ENCODE measurements at regions not wholly inside any gene's neighbourhood (a gene's known extent, or its start where the extent isn't known, plus 50 kb on each side); places are given as distances from the start of the nearest gene placed in this dataset.

DNA sequence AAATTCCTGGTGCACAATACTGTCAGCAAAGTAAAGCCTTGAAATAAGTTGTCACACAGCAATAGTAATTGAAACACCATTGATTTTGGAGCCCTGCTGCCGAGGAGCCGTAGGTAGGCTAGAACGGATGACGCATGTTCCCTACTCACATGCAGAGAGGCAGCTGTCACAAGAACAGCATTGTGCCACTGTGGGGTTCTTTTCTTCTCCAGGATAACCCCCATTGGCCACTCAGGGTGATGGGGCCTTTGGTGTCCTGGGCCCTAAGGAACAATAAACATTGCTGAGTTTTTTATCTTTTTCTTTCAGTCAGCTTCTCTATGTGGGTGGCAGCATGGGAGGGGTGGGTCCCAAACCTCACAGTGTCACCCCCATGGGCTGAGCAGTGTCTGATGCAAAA is 542.3 kb downstream of the BCOR start:
- TF ChIP-seq, protein P1, sequence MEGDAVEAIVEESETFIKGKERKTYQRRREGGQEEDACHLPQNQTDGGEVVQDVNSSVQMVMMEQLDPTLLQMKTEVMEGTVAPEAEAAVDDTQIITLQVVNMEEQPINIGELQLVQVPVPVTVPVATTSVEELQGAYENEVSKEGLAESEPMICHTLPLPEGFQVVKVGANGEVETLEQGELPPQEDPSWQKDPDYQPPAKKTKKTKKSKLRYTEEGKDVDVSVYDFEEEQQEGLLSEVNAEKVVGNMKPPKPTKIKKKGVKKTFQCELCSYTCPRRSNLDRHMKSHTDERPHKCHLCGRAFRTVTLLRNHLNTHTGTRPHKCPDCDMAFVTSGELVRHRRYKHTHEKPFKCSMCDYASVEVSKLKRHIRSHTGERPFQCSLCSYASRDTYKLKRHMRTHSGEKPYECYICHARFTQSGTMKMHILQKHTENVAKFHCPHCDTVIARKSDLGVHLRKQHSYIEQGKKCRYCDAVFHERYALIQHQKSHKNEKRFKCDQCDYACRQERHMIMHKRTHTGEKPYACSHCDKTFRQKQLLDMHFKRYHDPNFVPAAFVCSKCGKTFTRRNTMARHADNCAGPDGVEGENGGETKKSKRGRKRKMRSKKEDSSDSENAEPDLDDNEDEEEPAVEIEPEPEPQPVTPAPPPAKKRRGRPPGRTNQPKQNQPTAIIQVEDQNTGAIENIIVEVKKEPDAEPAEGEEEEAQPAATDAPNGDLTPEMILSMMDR (conservative IDR thresholded peaks at IDR 0.05; ENCODE audit: low read depth, low read length): no peak
- no peak for DNase-seq (ENCODE audit: low read depth)
- no peak overlapping the region for H3K4me3 ChIP-seq (ENCODE audit: low read length)

GRCh38 chrX:39556056-39556455 is 541.7 kb downstream of the BCOR start:
- no peak overlapping the region for H3K4me3 ChIP-seq (ENCODE audit: low read length)
- TF ChIP-seq, protein P1 (conservative IDR thresholded peaks at IDR 0.05; ENCODE audit: low read depth, low read length): no peak
- no peak for DNase-seq (ENCODE audit: low read depth)

- TF ChIP-seq, protein P1 (conservative IDR thresholded peaks at IDR 0.05; ENCODE audit: low read depth, low read length): no peak
- H3K4me3 ChIP-seq (ENCODE audit: low read length): no peak overlapping the region
- DNase-seq (ENCODE audit: low read depth): no peak
These were observed 538.5 kb downstream of the BCOR start for GRCh38 chrX:39559229-39559628.

DNA sequence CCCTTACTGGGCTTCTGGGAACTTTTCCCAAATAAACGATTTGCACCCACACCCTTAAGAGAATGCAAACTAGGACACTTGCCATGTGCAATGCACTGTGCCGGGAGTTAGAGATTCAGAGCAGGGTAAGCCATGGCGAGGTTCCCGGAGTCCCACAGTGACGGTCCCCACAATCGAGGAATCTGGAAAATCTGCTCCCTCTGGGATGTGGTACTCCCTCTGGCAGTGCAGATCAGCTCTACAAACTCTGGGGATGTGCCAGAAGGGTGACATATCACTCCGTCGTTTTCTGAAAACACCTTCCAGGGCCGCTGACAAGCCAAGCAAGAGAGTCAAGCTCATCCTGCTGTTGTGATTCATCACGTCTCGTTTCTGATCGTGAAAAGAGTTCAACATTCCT is 537.5 kb downstream of the BCOR start:
- TF ChIP-seq, protein P1 (conservative IDR thresholded peaks at IDR 0.05; ENCODE audit: low read depth, low read length): no peak
- no peak for DNase-seq (ENCODE audit: low read depth)
- no peak overlapping the region for H3K4me3 ChIP-seq (ENCODE audit: low read length)

DNA sequence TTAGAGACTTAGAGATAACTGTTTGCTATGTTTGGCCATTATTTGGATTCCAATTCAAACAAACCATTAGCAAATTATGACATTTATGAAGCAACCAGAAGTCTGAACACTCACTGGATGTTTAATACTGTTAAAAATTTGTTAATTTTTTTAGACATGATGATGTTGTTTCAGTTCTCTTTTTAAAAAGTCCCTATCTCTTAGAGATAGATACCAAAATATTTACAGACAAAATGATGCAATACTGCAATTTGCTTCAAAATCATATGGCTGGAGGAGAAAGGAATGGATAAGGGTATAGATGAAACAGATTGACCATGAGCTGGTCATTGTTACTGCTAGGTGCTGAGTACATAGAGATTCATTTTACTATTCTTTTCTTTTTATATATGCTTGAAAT is 534.6 kb downstream of the BCOR start:
- DNase-seq (ENCODE audit: low read depth): no peak
- H3K4me3 ChIP-seq (ENCODE audit: low read length): no peak overlapping the region
- TF ChIP-seq, protein P1 (conservative IDR thresholded peaks at IDR 0.05; ENCODE audit: low read depth, low read length): no peak

GRCh38 chrX:39564751-39565150 is 533.0 kb downstream of the BCOR start:
- no peak overlapping the region for H3K4me3 ChIP-seq (ENCODE audit: low read length)
- TF ChIP-seq, protein P1 (conservative IDR thresholded peaks at IDR 0.05; ENCODE audit: low read depth, low read length): no peak
- DNase-seq (ENCODE audit: low read depth): no peak

- no peak overlapping the region for H3K4me3 ChIP-seq (ENCODE audit: low read length)
- TF ChIP-seq, protein P1 (conservative IDR thresholded peaks at IDR 0.05; ENCODE audit: low read depth, low read length): no peak
- DNase-seq (ENCODE audit: low read depth): no peak
These were observed 523.6 kb downstream of the BCOR start for GRCh38 chrX:39574178-39574577.
